ENCODE measurements at regions not wholly inside any gene's neighbourhood (a gene's known extent, or its start where the extent isn't known, plus 50 kb on each side); places are given as distances from the start of the nearest gene placed in this dataset.

DNA sequence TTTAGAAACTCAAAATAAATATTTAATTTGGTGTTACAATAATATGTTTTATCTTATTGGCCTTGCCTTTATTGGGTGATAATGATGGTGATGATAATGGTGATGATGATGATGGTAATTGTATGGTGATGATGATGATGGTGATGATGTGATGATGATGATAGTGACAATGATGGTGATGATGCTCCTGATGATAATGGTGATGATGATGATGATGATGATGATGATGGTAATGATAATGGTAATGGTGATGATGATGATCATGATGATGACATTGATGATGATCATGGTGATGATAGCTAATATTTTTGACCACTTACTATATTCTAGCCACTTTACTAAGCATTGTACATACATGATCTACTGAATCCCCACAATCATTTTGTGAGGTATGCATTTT is 1548.6 kb upstream of the TMEM132C start:
- TF ChIP-seq ZFX (IDR thresholded peaks at IDR 0.05) = no peak
- TF ChIP-seq, protein P1, sequence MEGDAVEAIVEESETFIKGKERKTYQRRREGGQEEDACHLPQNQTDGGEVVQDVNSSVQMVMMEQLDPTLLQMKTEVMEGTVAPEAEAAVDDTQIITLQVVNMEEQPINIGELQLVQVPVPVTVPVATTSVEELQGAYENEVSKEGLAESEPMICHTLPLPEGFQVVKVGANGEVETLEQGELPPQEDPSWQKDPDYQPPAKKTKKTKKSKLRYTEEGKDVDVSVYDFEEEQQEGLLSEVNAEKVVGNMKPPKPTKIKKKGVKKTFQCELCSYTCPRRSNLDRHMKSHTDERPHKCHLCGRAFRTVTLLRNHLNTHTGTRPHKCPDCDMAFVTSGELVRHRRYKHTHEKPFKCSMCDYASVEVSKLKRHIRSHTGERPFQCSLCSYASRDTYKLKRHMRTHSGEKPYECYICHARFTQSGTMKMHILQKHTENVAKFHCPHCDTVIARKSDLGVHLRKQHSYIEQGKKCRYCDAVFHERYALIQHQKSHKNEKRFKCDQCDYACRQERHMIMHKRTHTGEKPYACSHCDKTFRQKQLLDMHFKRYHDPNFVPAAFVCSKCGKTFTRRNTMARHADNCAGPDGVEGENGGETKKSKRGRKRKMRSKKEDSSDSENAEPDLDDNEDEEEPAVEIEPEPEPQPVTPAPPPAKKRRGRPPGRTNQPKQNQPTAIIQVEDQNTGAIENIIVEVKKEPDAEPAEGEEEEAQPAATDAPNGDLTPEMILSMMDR (conservative IDR thresholded peaks at IDR 0.05) = no peak
- no peak overlapping the region for H3K27ac ChIP-seq

DNA sequence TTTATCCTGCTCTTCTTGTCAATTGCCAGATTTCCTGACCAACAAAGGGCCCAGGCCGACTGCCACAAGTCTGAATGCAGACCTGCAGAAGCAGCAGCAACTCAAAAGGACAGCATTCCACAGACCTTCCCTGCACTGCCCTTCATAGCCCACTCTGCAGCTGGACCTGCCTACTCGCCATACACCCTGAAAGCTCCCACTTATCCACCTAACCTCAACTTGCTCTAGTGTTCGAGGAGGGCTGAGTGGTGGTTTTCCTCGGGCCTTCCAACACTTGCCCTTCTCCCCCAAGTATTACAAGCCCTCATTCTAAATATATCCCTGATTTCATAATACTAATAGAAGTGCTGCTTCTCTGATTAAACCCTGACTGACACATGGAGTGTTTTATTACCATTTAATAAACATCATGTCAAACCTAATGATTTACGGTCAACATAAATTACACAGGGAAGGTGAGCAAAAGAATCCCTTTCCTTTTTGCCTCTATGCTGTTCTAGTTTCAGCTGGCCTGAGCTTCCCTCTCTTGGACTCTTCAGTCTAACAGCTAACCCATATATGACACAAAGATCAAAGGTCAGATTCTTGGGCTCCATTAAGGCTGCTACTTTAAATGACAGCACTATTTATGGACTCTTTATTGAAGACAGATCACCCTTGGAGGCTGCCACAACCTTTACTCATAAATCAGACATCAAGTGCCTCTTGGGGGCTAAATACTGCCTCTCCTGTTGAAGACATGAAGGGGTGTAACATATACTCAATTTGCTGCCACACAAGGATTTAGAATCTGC is 1546.9 kb upstream of the TMEM132C start:
- no peak overlapping the region for H3K27ac ChIP-seq
- TF ChIP-seq ZFX (IDR thresholded peaks at IDR 0.05) = no peak
- TF ChIP-seq, protein P1 (conservative IDR thresholded peaks at IDR 0.05) = no peak

DNA sequence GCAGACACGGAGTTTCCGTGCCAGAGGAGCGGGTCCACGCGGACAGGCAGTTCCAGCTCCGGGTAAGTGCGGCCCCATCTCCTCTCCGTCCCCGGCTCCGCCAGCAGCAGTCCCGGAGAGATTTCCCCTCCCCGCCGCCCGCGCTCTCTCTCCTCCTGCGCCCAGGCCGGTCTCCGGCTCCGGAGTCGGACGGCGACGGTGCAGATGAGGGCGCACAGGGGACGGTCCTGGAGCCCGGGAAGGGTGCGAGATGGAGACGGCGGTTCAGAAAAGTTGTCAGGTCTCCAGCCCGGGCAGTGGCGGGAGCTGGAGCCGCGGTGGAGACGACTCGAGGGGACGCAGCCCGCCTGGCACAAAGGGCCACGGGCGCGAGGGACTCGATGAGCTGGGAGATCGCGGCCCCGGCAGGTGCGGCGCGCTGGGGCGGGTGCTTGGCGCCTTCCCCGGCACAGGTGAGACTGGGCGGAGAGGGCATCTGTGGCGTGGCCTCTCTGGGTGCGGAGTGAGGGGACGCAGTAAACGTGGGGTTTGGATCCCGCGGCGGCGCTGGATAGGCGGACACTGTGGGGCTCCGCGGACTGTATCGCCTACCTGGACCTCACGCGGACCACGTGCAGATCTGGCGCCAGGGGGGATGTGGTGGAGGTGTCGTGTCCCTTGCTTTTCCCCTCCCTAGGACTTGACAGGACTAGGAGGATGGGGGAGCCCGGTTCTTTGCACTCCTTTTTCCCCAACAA is 1540.3 kb upstream of the TMEM132C start:
- TF ChIP-seq, protein P1 (conservative IDR thresholded peaks at IDR 0.05) = no peak
- no peak for TF ChIP-seq ZFX (IDR thresholded peaks at IDR 0.05)
- H3K27ac ChIP-seq = no peak overlapping the region

DNA sequence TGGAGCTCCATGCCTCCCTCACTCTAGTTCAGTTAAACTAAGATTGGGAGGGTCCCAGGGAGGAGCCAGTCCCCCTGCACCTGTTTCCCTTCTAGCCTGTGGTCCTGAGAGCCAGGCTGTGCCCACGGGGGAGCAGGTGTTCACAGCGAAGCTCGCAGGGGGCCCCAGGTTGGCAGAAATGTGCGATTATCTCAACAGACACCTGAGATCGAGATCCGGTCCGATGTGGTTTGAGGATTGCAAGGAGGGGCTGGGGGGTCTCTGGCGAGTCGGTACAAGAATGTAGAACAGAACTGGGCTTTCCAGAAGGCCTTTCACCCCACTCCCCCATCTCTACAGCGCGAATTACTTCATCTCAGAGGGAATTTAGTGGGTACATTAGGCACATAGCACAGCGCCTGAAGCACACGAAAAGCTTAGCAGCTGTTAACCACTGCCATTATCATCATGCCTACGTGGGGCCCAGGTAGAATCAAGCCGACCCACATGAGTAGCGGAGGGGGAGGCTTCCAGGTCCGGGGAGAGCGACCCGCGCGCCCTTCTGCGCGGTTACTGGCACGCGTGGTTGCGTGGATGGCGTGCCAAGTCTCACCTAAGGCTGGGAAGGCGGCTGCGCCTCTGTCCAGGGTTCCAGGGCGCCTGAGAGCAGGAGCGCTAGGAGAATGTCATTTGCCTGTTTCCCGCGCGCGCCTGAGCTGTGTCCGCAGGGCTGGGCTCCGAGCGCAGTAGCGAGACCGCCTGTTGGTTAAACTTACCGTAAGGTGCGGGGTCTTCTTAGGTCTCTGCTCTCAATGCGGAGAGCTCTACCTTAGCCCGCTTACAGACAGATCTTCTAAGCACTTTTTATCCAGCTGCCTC is 1539.5 kb upstream of the TMEM132C start:
- no peak for TF ChIP-seq ZFX (IDR thresholded peaks at IDR 0.05)
- TF ChIP-seq, protein P1 (conservative IDR thresholded peaks at IDR 0.05) = no peak
- H3K27ac ChIP-seq = no peak overlapping the region

DNA sequence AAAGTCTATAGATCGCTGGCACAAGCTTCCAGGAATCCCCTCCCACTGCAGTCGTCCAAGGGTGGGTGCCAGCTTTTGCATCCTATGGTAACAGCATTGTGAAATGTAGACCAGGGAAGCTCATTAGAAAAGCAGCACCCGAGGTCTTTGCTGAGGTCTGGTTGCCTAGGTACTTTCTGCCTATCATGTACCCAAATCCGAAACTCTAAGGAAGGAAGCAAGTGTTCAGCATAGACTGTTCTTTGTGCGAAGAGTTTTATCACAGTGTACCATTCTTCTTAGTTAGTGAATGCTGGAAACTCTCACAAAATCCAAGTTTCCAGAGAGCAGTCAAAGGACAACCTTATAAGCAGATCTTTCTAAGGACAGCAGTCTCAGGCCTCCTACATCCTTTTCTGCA is 1532.7 kb upstream of the TMEM132C start:
- no peak overlapping the region for H3K27ac ChIP-seq
- no peak for TF ChIP-seq ZFX (IDR thresholded peaks at IDR 0.05)
- TF ChIP-seq, protein P1 (conservative IDR thresholded peaks at IDR 0.05) = no peak

DNA sequence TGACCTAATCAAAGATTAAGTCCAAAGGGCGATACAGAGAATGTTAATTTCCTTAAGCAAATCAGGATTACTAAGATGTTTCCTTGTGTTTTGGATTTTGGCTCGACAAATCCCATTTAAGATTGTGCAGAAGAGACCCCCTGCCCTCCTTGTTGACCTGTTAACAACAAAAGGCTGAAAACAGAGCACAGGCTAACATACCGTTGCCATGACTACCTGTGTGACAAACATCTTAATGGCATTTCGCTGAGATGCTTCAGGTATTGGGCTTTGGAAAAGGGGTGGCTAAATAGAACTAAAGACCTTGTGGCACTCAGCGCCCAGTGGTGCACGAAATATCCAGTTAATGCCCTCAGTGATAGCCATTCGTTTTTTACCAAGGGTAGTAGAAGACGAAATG is 1532.3 kb upstream of the TMEM132C start:
- TF ChIP-seq ZFX (IDR thresholded peaks at IDR 0.05) = no peak
- TF ChIP-seq, protein P1 (conservative IDR thresholded peaks at IDR 0.05) = no peak
- no peak overlapping the region for H3K27ac ChIP-seq
